Osteocyte (in vitro differentiated cells): ENCODE measurements at regions not wholly inside any gene's neighbourhood (a gene's known extent, or its start where the extent isn't known, plus 50 kb on each side); places are given as distances from the start of the nearest gene placed in this dataset.
"Not testable (repeated sequence)": the region's sequence is repeated elsewhere in the genome, so short reads cannot be mapped to it uniquely, and the experiment has no call there.

Experiments
- DNase-seq: peaks from one replicate; pipeline ENCODE4 v3.0.0; 2021; ENCODE audit warnings: mixed read lengths; ENCODE audit not compliant: unreplicated experiment; ENCODE audit errors: extremely low spot score
- H3K27ac Mint-ChIP-seq: one replicate; pipeline ENCODE4 v1.8.0; 2021; ENCODE audit warnings: mild to moderate bottlenecking, mixed read lengths; ENCODE audit not compliant: unreplicated experiment
- H3K27me3 Mint-ChIP-seq: one replicate; pipeline ENCODE4 v1.8.0; 2021; ENCODE audit warnings: mixed read lengths; ENCODE audit not compliant: unreplicated experiment
- H3K36me3 Mint-ChIP-seq: one replicate; pipeline ENCODE4 v1.8.0; 2021; ENCODE audit warnings: mixed read lengths; ENCODE audit not compliant: unreplicated experiment
- H3K4me1 Mint-ChIP-seq: one replicate; pipeline ENCODE4 v1.8.0; 2021; ENCODE audit warnings: mixed read lengths; ENCODE audit not compliant: unreplicated experiment
- H3K4me3 Mint-ChIP-seq: one replicate; pipeline ENCODE4 v1.8.0; 2021; ENCODE audit warnings: mild to moderate bottlenecking, moderate library complexity, mixed read lengths; ENCODE audit not compliant: unreplicated experiment
- H3K9me3 Mint-ChIP-seq: one replicate; pipeline ENCODE4 v1.8.0; 2021; ENCODE audit warnings: mixed read lengths; ENCODE audit not compliant: unreplicated experiment
- TF ChIP-seq, protein P1 (sequence below): fragments of 200-600 bp; sonication (generic); IDR thresholded peaks from 2 replicates; pipeline ENCODE4 v1.5.0; 2021; ENCODE audit warnings: antibody characterized with exemption, mild to moderate bottlenecking, moderate library complexity

DNA sequence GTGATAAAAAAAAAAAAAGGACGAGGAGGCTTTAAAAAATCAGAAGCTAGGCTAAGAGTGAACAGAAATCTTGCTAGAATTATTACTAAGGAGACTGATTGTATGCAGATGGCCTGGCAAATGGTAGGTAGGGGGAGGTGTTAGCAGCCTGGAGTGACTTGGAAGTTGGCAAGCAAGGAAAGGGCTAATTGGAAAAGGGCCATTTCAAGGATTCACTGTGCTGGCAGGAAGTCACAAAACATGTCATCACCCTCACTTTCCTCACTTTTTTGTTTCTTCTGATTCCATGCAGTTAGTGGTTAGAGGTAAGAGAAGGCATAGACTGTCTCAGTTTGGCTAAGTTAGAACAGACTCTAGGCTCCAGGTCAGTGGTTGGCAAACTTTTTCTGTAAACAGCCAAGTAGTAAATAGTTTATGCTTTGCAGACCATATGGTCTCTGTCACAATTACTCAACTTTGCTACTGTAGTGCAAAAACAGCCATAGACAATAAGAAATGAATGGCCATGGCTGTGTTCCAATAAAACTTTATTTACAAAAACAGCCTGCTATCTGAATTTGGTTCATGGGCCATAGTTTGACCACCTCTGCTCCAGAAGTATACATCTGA is 646.5 kb upstream of the ACTRT1 start:
- H3K36me3 Mint-ChIP-seq: no peaks in the 10 kb centered on the region
- no peak overlapping the region for H3K27ac Mint-ChIP-seq
- no peak overlapping the region for H3K4me3 Mint-ChIP-seq
- TF ChIP-seq, protein P1, sequence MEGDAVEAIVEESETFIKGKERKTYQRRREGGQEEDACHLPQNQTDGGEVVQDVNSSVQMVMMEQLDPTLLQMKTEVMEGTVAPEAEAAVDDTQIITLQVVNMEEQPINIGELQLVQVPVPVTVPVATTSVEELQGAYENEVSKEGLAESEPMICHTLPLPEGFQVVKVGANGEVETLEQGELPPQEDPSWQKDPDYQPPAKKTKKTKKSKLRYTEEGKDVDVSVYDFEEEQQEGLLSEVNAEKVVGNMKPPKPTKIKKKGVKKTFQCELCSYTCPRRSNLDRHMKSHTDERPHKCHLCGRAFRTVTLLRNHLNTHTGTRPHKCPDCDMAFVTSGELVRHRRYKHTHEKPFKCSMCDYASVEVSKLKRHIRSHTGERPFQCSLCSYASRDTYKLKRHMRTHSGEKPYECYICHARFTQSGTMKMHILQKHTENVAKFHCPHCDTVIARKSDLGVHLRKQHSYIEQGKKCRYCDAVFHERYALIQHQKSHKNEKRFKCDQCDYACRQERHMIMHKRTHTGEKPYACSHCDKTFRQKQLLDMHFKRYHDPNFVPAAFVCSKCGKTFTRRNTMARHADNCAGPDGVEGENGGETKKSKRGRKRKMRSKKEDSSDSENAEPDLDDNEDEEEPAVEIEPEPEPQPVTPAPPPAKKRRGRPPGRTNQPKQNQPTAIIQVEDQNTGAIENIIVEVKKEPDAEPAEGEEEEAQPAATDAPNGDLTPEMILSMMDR: no peak
- no peak for DNase-seq
- peaks cover 13% of the 10 kb centered on the region for H3K9me3 Mint-ChIP-seq
- no peaks in the 10 kb centered on the region for H3K4me1 Mint-ChIP-seq
- H3K27me3 Mint-ChIP-seq: no peaks in the 10 kb centered on the region

DNA sequence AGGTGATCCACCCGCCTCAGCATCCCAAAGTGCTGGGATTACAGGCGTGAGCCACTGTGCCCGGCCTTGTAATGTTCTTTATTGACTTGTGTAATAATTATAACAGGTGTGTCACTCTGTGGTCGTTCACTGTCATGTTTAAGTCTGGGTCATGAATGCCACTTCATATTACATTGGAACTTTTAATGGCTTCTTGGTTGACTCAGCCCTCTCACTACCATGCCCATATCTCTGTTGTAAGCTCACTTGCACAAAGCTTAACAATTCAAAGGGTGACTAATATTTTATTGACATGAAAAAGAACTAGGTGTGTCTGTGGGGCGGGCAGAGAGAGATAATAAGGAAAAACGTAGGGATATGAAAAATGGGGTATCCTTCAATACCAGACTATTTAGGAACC is 639.7 kb upstream of the ACTRT1 start:
- TF ChIP-seq, protein P1: no peak
- no peaks in the 10 kb centered on the region for H3K4me1 Mint-ChIP-seq
- no peaks in the 10 kb centered on the region for H3K36me3 Mint-ChIP-seq
- no peak for DNase-seq
- no peaks in the 10 kb centered on the region for H3K27me3 Mint-ChIP-seq
- peaks cover 21% of the 10 kb centered on the region for H3K9me3 Mint-ChIP-seq
- H3K4me3 Mint-ChIP-seq: no peak overlapping the region
- no peak overlapping the region for H3K27ac Mint-ChIP-seq

DNA sequence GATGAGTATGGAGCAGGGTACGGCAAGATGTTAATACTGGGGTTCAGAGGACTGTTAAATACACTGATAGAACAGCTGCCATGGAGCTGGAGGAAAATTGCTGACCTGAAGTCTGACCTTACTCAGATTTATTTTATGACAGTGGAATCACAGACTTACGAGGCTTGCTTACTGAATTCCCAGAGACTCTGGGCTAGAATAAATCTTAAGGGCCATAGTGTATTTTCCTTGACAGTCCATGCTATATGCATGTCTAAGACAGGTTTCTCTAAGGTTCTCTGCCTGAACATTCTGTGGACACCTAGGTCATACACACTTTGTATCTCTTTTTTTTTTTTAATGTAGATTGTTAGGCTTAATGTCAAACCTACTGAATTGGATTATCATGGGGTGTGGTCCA is 633.2 kb upstream of the ACTRT1 start:
- Mint-ChIP-seq H3K9me3 (peaks cover 26% of the 10 kb centered on the region), H3K27ac (no peak overlapping the region), H3K36me3 (no peaks in the 10 kb centered on the region), H3K27me3 (no peaks in the 10 kb centered on the region), H3K4me1 (no peaks in the 10 kb centered on the region), H3K4me3 (no peak overlapping the region)
- TF ChIP-seq, protein P1: no peak
- no peak for DNase-seq

DNA sequence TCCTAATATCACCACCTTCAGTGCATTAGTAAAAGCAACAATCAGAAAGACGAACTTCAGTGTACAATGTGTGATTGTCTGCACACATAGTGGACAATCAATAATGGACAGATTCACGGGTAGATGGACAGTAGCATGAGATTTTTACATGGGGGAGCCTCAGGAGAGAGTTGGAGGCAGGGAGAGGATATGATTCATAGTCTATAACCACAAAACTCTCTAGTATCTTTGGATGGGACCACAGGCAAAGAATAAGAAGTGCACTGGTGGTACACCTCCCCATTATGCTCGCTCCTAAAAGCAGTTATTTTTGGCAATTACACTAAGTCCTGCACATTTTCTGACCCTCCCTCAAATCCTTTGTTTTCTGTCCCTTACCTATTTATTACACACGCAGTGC is 624.4 kb upstream of the ACTRT1 start:
- no peaks in the 10 kb centered on the region for H3K4me1 Mint-ChIP-seq
- H3K27ac Mint-ChIP-seq: no peak overlapping the region
- no peaks in the 10 kb centered on the region for H3K36me3 Mint-ChIP-seq
- TF ChIP-seq, protein P1: no peak
- peaks cover 21% of the 10 kb centered on the region for H3K9me3 Mint-ChIP-seq
- H3K4me3 Mint-ChIP-seq: no peak overlapping the region
- H3K27me3 Mint-ChIP-seq: no peaks in the 10 kb centered on the region
- DNase-seq: no peak

DNA sequence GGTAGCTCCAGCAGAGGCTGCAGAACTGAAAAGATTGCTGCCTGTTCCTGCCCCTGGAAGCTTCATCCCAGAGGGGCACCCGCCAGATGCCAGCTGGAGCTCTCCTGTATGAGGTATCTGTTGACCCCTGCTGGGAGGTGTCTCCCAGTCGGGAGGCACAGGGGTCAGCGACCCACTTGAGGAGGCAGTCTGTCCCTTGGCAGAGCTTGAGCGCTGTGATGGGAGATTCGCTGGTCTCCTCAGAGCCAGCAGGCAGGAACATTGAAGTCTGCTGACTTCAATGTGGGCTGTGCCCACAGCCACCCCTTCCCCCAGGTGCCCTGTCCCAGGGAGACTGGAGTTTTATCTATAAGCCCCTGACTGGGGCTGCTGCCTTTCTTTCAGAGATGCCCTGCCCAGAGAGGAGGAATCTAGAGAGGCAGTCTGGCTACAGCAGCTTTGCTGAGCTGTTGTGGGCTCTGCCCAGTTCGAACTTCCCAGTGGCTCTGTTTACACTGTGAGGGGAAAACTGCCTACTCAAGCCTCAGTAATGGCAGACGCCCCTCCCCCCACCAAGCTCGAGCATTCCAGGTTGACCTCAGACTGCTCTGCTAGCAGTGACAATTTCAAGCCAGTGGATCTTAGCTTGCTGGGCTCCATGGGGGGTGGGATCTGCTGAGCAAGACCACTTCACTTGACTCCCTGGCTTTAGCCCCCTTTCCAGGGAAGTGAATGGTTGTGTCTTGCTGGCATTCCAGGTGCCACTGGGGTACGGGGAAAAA is 622.3 kb upstream of the ACTRT1 start:
- not testable (repeated sequence) for H3K27ac Mint-ChIP-seq, H3K36me3 Mint-ChIP-seq, H3K4me3 Mint-ChIP-seq, DNase-seq, H3K27me3 Mint-ChIP-seq, H3K4me1 Mint-ChIP-seq
- H3K9me3 Mint-ChIP-seq: peaks cover 29% of the 10 kb centered on the region
